ENCODE measurements at regions not wholly inside any gene's neighbourhood (a gene's known extent, or its start where the extent isn't known, plus 50 kb on each side); places are given as distances from the start of the nearest gene placed in this dataset.
"Not testable (repeated sequence)": the region's sequence is repeated elsewhere in the genome, so short reads cannot be mapped to it uniquely, and the experiment has no call there.

DNA sequence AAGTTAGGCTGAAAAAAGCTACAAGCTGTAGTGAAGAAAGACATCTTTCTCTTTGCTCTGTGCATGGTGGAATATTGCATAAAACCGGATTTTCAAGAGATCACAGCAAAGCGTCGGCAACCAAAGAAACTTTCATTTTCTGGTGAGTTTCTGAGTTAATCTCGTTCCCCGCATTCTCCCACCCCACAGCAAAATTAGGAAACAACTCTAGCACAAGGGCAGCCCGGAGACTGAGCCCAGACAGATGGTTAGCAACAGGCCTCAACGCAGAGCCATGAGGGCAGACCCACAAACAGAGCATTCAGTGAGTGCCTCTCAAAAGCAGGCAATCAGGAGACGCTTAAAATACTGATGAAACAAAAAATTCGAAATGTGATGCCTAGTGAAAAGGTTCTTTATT, 396.1 kb upstream of the KLF6 start:
- no peak for DNase-seq

DNA sequence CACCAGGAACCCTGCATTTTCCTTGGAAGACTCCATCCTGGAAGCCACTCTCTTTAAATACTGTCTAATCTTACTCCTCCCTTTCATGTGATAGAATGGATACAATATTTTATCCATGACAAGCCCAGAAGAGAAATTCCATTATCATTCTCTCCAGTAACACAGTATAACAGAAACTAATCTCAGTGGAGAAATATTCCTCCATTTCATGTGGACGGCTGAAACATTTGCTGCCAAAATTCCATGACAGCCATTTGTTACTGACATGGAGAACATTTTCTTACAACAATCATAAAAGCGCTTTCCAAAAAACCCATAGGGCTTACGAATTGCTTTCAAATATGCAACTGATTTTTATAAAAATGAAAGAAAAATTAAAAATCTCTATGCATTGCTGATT, 392.8 kb upstream of the KLF6 start:
- DNase-seq, result no peak

DNA sequence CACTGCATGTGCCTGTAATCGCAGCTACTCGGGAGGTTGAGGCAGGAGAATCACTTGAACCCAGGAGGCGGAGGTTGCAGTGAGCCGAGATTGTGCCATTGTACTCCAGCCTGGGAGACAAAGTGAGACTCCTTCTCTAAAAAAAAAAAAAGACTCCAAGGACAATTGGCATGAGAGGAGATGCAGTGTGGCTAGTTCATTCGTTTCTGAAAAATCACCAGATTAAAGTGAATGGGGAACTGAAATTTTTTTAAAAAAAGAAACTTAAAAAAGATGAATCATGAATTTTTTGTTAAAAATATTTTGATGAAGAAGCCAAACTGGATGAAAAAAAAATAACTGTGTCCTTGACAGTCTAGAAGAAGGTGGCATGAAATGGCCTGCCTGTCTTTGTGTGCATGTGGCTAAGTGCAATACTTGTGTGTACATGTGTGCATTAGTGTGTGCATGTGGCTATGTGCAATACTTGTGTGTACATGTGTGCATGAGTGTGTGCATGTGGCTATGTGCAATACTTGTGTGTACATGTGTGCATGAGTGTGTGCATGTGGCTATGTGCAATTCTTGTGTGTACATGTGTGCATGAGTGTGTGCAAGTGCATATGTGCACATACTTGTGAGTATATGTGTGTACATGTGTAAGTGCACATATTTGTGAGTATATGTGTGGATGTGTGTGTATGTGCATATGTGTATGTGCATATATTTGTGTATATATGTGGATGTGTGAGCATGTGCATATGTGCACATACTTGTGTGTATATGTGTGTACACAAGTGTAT, 391.7 kb upstream of the KLF6 start:
- DNase-seq, result no peak

DNA sequence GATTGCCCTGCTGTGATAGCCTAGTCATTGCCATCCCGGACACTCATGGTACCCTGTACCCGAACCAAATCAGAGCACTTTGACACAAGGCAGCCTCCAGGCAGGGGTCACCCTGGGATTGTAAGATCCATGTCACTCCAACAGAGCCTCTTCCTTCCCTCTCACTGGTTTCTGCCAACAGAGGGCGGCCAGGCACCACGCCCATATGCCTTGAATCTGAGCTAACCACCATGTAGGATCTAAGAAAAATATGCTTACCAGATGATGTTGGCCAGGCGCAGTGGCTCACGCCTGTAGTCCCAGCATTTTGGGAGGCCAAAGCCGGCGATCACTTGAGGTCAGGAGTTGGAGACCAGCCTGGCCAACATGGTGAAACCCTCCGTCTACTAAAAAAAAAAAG, 389.2 kb upstream of the KLF6 start:
- no peak for DNase-seq

DNA sequence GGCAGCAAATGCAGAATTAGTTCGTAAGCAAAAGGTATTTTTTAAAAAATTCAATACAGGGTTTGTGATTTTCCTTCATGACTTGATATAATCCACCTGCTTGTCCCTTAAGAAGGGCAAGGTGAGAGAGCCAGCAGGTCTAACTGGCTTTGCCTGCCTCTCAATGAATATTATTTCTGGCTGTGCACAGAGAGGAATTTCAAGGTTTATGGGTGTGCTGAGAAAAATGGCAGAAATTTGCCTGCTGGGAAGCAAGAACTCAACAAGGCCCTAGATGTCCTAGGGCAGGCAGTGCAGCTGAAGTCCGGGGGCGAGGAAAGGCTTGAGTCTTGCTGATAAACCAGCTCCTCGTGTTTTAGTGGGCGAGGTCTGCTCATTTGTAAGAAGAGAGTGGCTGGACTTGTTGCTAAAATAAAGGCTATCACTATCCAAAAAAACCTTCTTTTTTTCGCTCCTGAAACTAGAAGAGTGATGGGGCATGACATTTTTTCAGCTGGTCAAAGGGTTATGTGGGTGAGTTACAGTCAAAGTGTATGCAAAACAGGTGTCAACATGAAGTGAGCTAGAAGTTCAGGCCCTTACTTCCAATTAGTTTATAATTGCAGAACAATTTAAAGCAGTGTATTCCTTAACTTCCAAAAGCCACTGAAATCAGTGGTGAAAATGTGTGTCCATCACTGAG, 385.8 kb upstream of the KLF6 start:
- no peak for DNase-seq

DNA sequence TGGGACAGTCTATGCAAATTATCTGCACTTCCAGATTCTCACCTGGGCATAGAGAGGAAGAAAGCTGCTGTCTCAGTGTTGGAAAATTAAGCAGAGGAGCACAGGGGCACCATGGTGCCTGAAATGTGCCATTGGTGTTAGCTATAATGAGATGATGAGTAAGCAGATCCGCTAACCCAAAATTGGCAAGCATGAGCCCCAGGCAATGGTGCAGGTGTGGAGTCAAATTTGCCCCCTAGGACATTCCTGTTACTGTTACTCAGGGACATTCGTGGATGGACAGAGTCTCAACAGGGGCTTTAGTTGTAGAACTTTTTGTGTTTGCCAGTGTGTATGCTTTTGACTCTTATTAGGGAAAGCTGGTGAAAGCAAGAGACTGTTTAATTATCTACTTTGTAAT, 385.2 kb upstream of the KLF6 start:
- no peak for DNase-seq

DNA sequence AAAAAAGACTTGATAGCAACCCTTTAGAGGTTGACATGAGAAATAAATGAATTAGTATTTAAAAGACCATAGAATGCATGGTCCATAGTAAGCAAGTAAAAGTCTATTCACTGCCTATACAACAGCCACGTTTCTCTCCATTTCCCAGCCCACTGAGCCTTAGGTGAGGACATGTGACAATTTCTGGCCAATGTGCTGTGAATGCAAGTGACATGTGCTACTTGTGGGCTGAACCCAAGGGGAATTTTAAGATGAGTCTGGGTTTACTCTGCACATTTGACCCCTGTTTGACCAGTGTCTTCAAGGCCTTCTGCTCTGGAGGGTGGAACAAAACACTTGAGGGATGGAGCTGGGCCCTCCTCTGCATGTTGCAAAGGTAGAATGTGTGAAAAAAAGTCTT, 384.4 kb upstream of the KLF6 start:
- no peak for DNase-seq

DNA sequence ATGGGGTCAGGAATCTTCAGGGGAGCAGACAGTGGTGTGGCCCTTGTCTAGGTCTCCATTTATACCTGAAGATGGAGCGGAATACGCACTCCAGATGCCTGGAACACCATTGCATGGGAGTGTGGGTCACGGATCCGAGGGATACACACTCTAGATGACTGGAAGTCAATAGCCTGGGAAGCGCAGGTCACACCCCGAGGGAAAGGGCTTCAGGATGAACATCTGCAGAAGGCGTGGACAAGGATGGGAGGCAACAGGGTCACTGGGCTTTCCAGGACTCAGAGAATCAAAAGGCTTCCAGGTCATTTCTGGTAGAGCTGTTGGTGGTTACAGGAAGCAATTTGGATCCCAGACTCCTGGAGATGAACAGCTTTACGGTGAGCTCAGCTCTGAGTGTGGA, 382.2 kb upstream of the KLF6 start:
- DNase-seq, result no peak

DNA sequence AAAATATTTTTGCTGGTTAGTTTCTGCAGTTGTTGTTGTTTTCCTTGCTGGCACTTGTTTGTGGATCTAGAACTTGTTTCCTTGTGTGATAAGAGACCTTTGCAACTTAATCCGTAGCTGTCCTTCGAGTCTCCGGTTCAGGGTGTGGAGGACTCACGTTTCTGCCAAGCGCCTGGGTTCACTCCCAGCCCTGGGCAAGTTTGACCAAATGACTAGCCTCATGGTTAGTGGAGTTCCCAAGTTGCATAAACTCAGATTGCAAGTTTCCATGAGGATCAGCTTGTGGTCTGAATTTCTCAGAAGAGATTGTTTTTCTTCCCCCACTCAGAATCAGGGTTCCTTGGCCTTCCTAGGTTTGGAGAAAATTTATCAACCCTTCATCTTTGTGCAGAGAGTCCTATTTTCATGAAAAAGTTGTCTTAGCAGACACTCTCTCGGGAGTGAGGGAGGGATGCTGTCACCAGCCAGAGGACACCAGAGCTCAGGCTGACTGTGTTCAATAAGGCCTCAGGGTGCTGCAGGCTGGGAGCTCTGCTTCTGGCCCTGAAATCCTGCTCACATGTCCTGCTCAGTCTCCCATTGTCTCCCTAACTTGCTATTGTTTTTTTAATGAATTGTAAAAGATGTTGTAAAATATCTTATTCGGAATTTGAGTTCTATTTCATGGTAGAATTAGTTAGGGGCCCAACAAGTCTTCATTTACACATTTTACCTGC, 377.7 kb upstream of the KLF6 start:
- DNase-seq, result no peak

GRCh38 chr10:4159173-4159572, 374.2 kb upstream of the KLF6 start:
- DNase-seq, result no peak

GRCh38 chr10:4154191-4154715, 369.2 kb upstream of the KLF6 start:
- DNase-seq, result no peak

GRCh38 chr10:4151466-4151865, 366.5 kb upstream of the KLF6 start:
- DNase-seq, result no peak

DNA sequence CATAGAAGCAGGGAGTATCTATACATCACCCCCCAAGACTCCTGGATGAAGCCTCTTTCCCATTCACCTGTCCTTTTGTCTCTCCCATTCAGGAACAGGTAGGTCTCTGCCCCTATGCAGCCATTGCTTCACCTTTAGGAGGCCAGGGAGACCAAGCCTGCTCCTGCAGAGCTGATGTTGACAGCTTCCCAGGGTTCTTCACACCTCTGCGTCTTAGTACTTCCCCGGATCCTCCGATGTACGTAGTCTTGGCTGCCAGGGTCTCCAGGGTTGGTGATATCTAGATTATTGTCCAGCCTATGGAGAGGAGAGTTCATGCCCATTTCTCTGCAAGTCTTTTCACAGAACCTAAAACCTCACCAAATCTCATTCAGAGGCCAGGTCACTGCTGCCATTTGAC, 365.7 kb upstream of the KLF6 start:
- no peak for DNase-seq

- DNase-seq, result not testable (repeated sequence)
Observed at GRCh38 chr10:4149460-4149859, 364.5 kb upstream of the KLF6 start.

DNA sequence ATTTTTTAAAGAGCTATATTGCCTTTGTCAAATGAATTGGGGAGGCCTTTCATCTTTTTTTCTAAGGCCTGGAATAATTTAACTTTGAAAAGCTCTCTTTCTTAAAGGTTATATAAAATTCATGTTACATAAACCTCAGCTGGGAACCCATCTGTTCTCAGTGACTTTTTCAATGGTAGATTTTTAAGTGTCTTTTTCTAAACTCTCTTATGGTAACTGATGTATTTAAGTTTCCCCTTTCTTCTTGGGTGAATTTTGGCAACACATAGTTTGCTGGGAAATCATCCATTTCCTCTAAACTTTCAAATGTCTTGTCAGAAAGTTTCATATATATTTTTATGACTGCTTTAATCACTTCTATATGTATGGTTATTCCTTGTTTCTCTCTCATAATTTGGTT, 362.2 kb upstream of the KLF6 start:
- DNase-seq, result no peak

DNA sequence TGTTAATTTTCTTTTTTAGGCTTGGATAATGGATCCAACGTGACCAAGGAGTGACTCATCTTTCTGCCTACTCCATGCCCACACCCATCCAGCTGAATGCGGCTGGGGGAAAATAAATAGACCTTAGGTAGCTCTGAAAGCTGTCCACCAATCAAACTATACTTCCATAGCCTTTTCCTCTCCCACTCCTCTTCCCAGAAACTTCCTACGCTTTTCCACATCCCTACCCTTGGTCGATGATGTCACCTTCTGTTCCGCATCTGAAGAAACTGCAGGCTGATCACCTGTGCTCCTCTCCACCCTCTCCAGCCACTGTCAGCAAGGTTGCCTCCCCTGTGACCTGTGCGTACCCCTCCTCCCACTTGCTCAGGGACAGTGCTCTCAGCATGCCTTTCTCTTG, 359.8 kb upstream of the KLF6 start:
- DNase-seq, result no peak

DNA sequence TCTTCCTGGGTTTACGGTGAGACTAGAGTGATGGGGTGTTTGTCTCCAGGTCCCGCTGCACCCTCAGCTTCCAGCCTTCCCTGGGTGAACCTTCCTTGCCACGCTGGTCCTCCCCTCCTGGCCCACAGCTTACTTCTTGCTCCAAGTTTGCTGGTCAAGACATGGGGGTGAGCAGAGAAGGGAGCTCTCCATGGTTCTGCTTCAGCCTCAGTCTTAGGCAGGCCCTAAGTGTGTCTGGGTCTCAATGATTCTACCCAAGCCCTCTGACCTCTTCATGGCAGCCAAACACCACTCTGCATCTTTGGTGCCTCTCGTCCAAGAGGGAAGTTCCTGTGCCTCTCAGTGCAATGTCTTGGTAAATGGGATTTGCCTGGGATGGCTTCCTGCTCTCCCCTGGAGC, 356.5 kb upstream of the KLF6 start:
- DNase-seq, result no peak

DNA sequence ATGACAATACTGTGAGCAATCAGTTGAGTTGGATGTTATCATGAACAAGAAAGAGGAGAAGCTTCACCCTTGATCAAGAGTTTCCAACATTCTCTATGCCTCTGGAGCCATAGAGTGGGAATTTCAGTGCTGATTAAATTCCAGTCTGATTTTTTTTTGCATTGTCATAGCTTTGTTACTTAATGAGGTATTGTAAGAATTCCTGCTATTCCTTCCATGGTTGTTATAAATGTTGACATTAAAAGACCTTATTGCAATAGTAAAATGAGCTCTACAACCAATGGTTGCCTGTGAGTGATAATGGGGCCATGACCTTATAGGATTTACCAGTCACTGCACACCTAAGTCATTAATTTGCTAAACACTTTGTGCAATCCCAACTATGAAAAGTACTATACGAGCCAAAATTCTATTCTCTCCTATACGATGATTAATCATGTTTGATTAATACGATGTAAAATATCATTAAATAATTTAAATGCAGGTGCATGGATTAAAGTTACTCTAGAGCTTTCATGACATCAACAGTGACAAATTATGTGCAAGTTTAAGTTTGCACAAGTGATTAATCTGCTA, 353.2 kb upstream of the KLF6 start:
- DNase-seq, result no peak

- DNase-seq, result no peak
Observed at GRCh38 chr10:4137299-4137698, 352.3 kb upstream of the KLF6 start.

GRCh38 chr10:4136121-4136520, 351.1 kb upstream of the KLF6 start:
- DNase-seq, result no peak

DNA sequence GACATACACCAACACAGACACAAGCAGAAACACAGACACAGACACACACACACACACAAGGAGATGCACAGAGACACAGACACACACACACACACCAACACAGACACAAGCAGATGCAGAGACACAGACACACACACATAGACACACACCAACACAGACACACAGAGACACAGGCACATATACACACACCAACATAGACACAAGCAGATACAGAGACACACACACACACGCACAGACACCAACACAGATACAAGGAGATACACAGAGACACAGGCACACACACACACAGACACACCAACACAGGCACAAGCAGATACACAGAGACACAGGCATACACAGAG, 347.2 kb upstream of the KLF6 start:
- no peak for DNase-seq

DNA sequence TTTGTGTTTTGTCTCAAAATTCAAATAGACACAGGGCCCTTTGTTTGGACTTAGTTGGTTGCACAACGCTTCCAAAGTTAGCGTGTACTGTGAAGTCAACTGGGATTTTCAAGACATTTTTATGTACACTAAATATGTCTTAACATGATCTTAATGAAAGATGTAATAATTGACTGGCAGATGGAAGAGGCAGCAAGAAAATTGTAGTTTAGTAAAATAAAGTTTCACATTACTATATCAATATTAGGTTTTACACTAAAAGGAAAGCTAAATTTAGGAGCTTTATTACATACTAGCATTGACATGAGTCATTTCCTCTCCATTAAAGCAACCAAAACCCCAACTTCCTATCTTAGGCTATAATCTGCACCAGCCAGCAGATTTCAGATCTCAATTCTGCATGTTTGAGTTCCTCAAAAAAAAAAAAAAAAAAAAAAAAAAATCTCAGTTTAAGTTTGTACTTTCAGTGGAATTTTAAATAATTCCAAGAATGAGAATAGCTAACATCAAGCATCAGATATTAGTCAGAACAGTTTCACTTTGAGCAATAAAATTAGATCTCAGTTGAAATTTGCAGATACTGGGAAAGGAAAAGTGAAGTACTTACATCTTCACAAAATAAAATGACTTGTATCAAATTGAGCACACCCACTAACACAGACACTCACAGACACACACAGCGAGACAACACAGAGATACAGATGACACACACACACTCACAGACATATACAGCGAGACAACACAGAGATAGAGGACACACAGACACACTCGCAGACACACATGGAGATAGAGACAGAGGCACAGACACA, 346.6 kb upstream of the KLF6 start:
- DNase-seq, result no peak

- no peak for DNase-seq
Observed at GRCh38 chr10:4130685-4131084, 345.7 kb upstream of the KLF6 start.

All from activated naive CD4-positive, alpha-beta T cell (primary cell).